Esophagus squamous epithelium (tissue), 4 donors: ENCODE measurements at regions not wholly inside any gene's neighbourhood (a gene's known extent, or its start where the extent isn't known, plus 50 kb on each side); places are given as distances from the start of the nearest gene placed in this dataset.

ENCODE experiments used
- CTCF ChIP-seq, 6 experiments: fragments of 450-650 bp in 4 of 6; fragments of 200-600 bp in 2 of 6; sonication (generic) in 2 of 6; IDR thresholded peaks; one replicate each; pipeline ENCODE4 v1.5.1; 2016 to 2019; ENCODE audit warnings: antibody characterized with exemption in 6 of 6, mild to moderate bottlenecking in 4 of 6, moderate library complexity in 4 of 6
- POLR2A ChIP-seq, 4 donors: fragments of 450-650 bp; IDR thresholded peaks; one replicate each; pipeline ENCODE4 v1.6.1; 2017; ENCODE audit warnings: antibody characterized with exemption in 4 of 4, mild to moderate bottlenecking in 4 of 4, moderate library complexity in 3 of 4

GRCh38 chr15:97694456-97694855, 266.0 kb upstream of the ARRDC4 start:
- TF ChIP-seq CTCF (IDR thresholded peaks at IDR 0.05): no peak
- TF ChIP-seq POLR2A (IDR thresholded peaks at IDR 0.05): no peak
